Kidney capillary endothelial cell (primary cell): ENCODE measurements at regions not wholly inside any gene's neighbourhood (a gene's known extent, or its start where the extent isn't known, plus 50 kb on each side); places are given as distances from the start of the nearest gene placed in this dataset.

ENCODE experiments used
- DNase-seq: peaks from one replicate; pipeline ENCODE4 v3.0.0-alpha.2; 2018; ENCODE audit warnings: low spot score

GRCh38 chr22:49153921-49154320, 673.8 kb downstream of the BRD1 start:
- no peak for DNase-seq

GRCh38 chr22:49152939-49153770, 674.5 kb downstream of the BRD1 start:
- no peak for DNase-seq

- DNase-seq: no peak
Observed at GRCh38 chr22:49152127-49152938, 675.3 kb downstream of the BRD1 start.

- DNase-seq: no peak
Observed at GRCh38 chr22:49151256-49152126, 676.2 kb downstream of the BRD1 start.

- DNase-seq: no peak
Observed at GRCh38 chr22:49150801-49151221, 676.9 kb downstream of the BRD1 start.

GRCh38 chr22:49149721-49150608, 677.7 kb downstream of the BRD1 start:
- DNase-seq: no peak

GRCh38 chr22:49148895-49149418, 678.7 kb downstream of the BRD1 start:
- DNase-seq: no peak

GRCh38 chr22:49147617-49148175, 680.0 kb downstream of the BRD1 start:
- no peak for DNase-seq

GRCh38 chr22:49147171-49147570, 680.5 kb downstream of the BRD1 start:
- no peak for DNase-seq

- no peak for DNase-seq
Observed at GRCh38 chr22:49146511-49146910, 681.2 kb downstream of the BRD1 start.

GRCh38 chr22:49143812-49144211, 683.9 kb downstream of the BRD1 start:
- no peak for DNase-seq

- DNase-seq: no peak
Observed at GRCh38 chr22:49142891-49143290, 684.8 kb downstream of the BRD1 start.

GRCh38 chr22:49142296-49142695, 685.4 kb downstream of the BRD1 start:
- no peak for DNase-seq

- no peak for DNase-seq
Observed at GRCh38 chr22:49141761-49142160, 685.9 kb downstream of the BRD1 start.

GRCh38 chr22:49140911-49141665, 686.6 kb downstream of the BRD1 start:
- no peak for DNase-seq

GRCh38 chr22:49139492-49140151, 688.1 kb downstream of the BRD1 start:
- no peak for DNase-seq

GRCh38 chr22:49138250-49138790, 689.4 kb downstream of the BRD1 start:
- DNase-seq: no peak

- DNase-seq: no peak
Observed at GRCh38 chr22:49137206-49137840, 690.4 kb downstream of the BRD1 start.

- no peak for DNase-seq
Observed at GRCh38 chr22:49136816-49137180, 690.9 kb downstream of the BRD1 start.
